ENCODE measurements at regions not wholly inside any gene's neighbourhood (a gene's known extent, or its start where the extent isn't known, plus 50 kb on each side); places are given as distances from the start of the nearest gene placed in this dataset.
"Not testable (repeated sequence)": the region's sequence is repeated elsewhere in the genome, so short reads cannot be mapped to it uniquely, and the experiment has no call there.

DNA sequence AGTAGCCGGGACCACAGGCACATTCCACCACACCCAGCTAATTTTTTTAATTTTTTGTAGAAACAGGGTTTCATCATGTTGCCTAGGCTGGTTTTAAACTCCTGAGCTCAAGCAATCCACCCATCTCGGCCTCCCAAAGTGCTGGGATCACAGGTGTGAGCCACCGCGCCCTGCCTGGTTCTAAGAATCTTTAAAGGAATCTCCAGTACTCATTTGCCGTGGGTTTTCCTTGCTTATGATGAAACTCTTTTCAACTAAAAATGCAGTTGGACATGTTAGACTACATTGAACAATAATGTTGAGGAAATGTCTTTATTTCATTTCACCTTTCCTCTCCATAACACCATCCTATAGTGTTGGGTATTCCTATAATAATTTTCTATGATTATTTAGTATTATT lies 121.6 kb downstream of the ZNF281 start:
- Histone ChIP-seq H3K79me2 (ENCODE audit: insufficient read depth, low read depth, low read length) (no peaks in the 10 kb centered on the region), H4K20me1 (ENCODE audit: insufficient read depth, low read length) (no peaks in the 10 kb centered on the region), H3K9me3 (ENCODE audit: low read length) (no peaks in the 10 kb centered on the region), H3K4me3 (ENCODE audit: low read depth, low read length, poor library complexity, severe bottlenecking) (no peak overlapping the region), H3K4me1 (ENCODE audit: insufficient read depth, low read length, poor library complexity, severe bottlenecking) (peaks cover 45% of the 10 kb centered on the region), H2AFZ (ENCODE audit: low read length) (no peak overlapping the region), H3K27ac (ENCODE audit: low read depth, low read length, poor library complexity, severe bottlenecking) (no peak overlapping the region), H3K36me3 (ENCODE audit: insufficient read depth, low read length) (no peaks in the 10 kb centered on the region), H3K9me2 (ENCODE audit: insufficient read depth, low read length) (no peaks in the 10 kb centered on the region), H3K4me2 (ENCODE audit: low read length) (no peak overlapping the region)
- TF ChIP-seq EZH2phosphoT487 (IDR thresholded peaks at IDR 0.05; ENCODE audit: borderline replicate concordance, low read depth, low read length), result no peak
- TF ChIP-seq, protein P1, sequence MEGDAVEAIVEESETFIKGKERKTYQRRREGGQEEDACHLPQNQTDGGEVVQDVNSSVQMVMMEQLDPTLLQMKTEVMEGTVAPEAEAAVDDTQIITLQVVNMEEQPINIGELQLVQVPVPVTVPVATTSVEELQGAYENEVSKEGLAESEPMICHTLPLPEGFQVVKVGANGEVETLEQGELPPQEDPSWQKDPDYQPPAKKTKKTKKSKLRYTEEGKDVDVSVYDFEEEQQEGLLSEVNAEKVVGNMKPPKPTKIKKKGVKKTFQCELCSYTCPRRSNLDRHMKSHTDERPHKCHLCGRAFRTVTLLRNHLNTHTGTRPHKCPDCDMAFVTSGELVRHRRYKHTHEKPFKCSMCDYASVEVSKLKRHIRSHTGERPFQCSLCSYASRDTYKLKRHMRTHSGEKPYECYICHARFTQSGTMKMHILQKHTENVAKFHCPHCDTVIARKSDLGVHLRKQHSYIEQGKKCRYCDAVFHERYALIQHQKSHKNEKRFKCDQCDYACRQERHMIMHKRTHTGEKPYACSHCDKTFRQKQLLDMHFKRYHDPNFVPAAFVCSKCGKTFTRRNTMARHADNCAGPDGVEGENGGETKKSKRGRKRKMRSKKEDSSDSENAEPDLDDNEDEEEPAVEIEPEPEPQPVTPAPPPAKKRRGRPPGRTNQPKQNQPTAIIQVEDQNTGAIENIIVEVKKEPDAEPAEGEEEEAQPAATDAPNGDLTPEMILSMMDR (conservative IDR thresholded peaks at IDR 0.05; ENCODE audit: low read length), result no peak
- no TSS peak for BruUV-seq (replicated peaks)
- intact Hi-C loops (cut with micrococcal nuclease; ENCODE audit: unreplicated experiment), result loop anchor here (5.0 kb wide), 1 partner anchor 136 kb away; no protein-coding TSS in a partner anchor
- ChIA-PET POLR2A (interaction anchor here (0.6 to 1.3 kb wide), 4 partner anchors 13 to 260 kb away, joined by 3 to 7 read pairs (median 5); no protein-coding TSS in a partner anchor), CTCF (ENCODE audit: unreplicated experiment) (no interaction called here)
- DNase-seq (ENCODE audit: low spot score), result no peak

DNA sequence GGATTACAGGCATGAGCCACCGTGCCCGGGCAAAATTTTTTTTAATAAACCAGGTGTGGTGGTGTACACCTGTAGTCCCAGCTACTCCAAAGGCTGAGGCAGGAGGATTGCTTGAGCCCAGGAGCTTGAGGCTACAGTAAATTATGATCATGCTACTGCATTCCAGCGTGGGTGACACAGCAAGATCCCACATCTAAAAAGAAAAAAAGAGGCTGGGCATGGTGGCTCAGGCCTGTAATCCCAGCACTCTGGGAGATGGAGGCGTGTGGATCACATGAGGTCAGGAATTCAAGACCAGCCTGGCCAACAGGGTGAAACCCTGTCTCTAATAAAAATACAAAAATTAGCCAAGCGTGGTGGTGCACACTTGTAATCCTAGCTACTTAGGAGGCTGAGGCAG lies 125.6 kb downstream of the ZNF281 start:
- intact Hi-C loops (cut with micrococcal nuclease; ENCODE audit: unreplicated experiment); DNase-seq (ENCODE audit: low spot score); H3K4me3 ChIP-seq (ENCODE audit: low read depth, low read length, poor library complexity, severe bottlenecking); H3K9me3 ChIP-seq (ENCODE audit: low read length); H2AFZ ChIP-seq (ENCODE audit: low read length); H4K20me1 ChIP-seq (ENCODE audit: insufficient read depth, low read length); H3K36me3 ChIP-seq (ENCODE audit: insufficient read depth, low read length); H3K79me2 ChIP-seq (ENCODE audit: insufficient read depth, low read depth, low read length); H3K27ac ChIP-seq (ENCODE audit: low read depth, low read length, poor library complexity, severe bottlenecking); BruUV-seq (replicated peaks); H3K9me2 ChIP-seq (ENCODE audit: insufficient read depth, low read length); H3K4me2 ChIP-seq (ENCODE audit: low read length): not testable (repeated sequence)
- H3K4me1 ChIP-seq (ENCODE audit: insufficient read depth, low read length, poor library complexity, severe bottlenecking), result peaks cover 39% of the 10 kb centered on the region
- ChIA-PET POLR2A (interaction anchor here (0.6 kb wide), 1 partner anchor 336 kb away, joined by 3 read pairs; no protein-coding TSS in a partner anchor), CTCF (ENCODE audit: unreplicated experiment) (interaction anchor here (0.6 kb wide), 1 partner anchor 600 kb away, joined by 3 read pairs; no protein-coding TSS in a partner anchor)

DNA sequence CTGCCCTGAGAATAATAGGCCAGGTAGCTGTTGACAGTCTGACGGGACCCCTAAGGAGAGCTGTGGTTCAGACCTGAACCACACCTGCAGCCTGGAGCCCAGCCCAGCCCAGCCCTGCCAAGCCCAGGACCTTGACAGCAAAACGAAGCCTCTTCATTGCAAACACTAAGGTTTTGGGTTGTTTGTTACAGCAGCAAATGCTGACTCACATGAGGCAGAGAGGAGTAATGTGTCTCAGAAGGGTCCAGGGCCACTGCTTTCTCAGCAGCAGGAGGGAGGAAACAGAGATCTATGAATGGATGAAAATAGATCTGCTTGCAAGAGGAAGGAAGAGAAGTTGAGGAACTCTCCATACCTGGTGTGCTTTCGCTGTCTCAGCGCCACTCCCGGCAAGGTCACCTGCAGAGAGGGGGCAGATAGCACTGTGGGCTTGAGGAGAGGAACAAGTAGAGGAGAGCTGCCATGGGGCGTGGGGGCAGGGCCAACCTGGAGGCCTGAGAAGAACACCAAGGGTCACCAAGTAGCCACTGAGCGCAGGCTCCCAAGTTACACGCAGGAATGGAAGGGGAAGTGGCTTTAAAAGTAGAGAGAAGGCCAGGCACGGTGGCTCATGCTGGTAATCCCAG lies 127.2 kb downstream of the ZNF281 start:
- Histone ChIP-seq H4K20me1 (ENCODE audit: insufficient read depth, low read length) (no peaks in the 10 kb centered on the region), H3K79me2 (ENCODE audit: insufficient read depth, low read depth, low read length) (no peaks in the 10 kb centered on the region), H3K36me3 (ENCODE audit: insufficient read depth, low read length) (no peaks in the 10 kb centered on the region), H3K4me3 (ENCODE audit: low read depth, low read length, poor library complexity, severe bottlenecking) (no peak overlapping the region), H3K9me2 (ENCODE audit: insufficient read depth, low read length) (no peaks in the 10 kb centered on the region), H3K9me3 (ENCODE audit: low read length) (no peaks in the 10 kb centered on the region), H2AFZ (ENCODE audit: low read length) (no peak overlapping the region), H3K4me2 (ENCODE audit: low read length) (0 out of 2 replicates have a peak overlapping the region, but pooled peaks have one; percentile 8), H3K27ac (ENCODE audit: low read depth, low read length, poor library complexity, severe bottlenecking) (no peak overlapping the region), H3K4me1 (ENCODE audit: insufficient read depth, low read length, poor library complexity, severe bottlenecking) (peaks cover 32% of the 10 kb centered on the region)
- ChIA-PET POLR2A (interaction anchor here (0.5 to 0.8 kb wide), 2 partner anchors 17 to 22 kb away, joined by 3 read pairs; no protein-coding TSS in a partner anchor), CTCF (ENCODE audit: unreplicated experiment) (interaction anchor here (0.7 kb wide), 1 partner anchor 19 kb away, joined by 4 read pairs; no protein-coding TSS in a partner anchor)
- TF ChIP-seq, protein P1 (conservative IDR thresholded peaks at IDR 0.05; ENCODE audit: low read length), result no peak
- no peak for TF ChIP-seq EZH2phosphoT487 (IDR thresholded peaks at IDR 0.05; ENCODE audit: borderline replicate concordance, low read depth, low read length)
- intact Hi-C loops (cut with micrococcal nuclease; ENCODE audit: unreplicated experiment), result no loop called here
- no TSS peak for BruUV-seq (replicated peaks)
- no peak for DNase-seq (ENCODE audit: low spot score)
